ENCODE measurements at regions not wholly inside any gene's neighbourhood (a gene's known extent, or its start where the extent isn't known, plus 50 kb on each side); places are given as distances from the start of the nearest gene placed in this dataset.

DNA sequence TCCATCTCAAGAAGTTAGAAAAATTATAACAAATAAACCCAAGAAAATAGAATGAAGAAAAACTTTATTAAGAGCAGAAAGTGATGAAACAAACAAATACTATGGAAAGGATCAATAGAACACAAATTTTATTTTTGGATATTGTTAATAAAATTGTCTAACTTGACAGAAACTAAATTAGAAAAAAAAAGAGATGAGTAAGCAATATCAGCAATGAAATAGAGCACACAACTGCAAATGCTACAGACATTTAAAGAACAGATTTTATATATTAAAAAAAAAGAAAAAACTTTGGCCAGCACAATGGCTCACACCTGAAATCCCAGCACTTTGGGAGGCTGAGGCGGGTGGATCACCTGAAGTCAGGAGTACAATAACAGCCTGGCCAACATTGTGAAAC is 628.0 kb downstream of the EPHA7 start:
- TF ChIP-seq, protein P1, sequence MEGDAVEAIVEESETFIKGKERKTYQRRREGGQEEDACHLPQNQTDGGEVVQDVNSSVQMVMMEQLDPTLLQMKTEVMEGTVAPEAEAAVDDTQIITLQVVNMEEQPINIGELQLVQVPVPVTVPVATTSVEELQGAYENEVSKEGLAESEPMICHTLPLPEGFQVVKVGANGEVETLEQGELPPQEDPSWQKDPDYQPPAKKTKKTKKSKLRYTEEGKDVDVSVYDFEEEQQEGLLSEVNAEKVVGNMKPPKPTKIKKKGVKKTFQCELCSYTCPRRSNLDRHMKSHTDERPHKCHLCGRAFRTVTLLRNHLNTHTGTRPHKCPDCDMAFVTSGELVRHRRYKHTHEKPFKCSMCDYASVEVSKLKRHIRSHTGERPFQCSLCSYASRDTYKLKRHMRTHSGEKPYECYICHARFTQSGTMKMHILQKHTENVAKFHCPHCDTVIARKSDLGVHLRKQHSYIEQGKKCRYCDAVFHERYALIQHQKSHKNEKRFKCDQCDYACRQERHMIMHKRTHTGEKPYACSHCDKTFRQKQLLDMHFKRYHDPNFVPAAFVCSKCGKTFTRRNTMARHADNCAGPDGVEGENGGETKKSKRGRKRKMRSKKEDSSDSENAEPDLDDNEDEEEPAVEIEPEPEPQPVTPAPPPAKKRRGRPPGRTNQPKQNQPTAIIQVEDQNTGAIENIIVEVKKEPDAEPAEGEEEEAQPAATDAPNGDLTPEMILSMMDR (conservative IDR thresholded peaks at IDR 0.05; ENCODE audit: low read depth, low read length), result no peak
- TF ChIP-seq EZH2 (IDR thresholded peaks at IDR 0.05; ENCODE audit: borderline replicate concordance, low read depth, low read length, poor library complexity, severe bottlenecking), result no peak

Data from A673 (cell line).